Epidermal melanocyte (primary cell): ENCODE measurements at regions not wholly inside any gene's neighbourhood (a gene's known extent, or its start where the extent isn't known, plus 50 kb on each side); places are given as distances from the start of the nearest gene placed in this dataset.
"Not testable (repeated sequence)": the region's sequence is repeated elsewhere in the genome, so short reads cannot be mapped to it uniquely, and the experiment has no call there.

ENCODE experiments used
- DNase-seq: peaks from one replicate; pipeline ENCODE4 v3.0.0; 2011; ENCODE audit warnings: low spot score; ENCODE audit not compliant: insufficient read length

DNA sequence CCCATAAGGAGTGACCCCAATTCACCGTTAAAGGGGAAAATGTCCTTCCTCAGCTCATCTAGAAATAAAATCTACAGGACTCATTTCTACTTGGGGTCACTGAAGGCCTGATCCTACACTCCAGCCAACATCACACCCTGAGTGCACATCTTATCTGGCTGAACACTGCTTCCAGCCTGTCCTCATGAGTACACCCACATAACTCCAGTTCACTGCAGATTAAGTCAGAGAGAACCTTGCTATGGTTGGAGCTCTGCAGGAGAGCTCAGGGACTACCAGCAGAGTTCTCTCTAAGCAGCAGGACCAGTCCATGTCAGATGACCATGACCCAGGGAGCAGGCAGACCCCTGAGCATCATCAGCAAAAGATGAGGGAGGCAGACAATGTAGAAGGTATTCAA lies 126.9 kb upstream of the MAP3K1 start:
- DNase-seq: no peak

GRCh38 chr5:56686337-56687195 lies 128.8 kb upstream of the MAP3K1 start:
- DNase-seq: no peak

GRCh38 chr5:56685503-56686217 lies 129.7 kb upstream of the MAP3K1 start:
- no peak for DNase-seq

DNA sequence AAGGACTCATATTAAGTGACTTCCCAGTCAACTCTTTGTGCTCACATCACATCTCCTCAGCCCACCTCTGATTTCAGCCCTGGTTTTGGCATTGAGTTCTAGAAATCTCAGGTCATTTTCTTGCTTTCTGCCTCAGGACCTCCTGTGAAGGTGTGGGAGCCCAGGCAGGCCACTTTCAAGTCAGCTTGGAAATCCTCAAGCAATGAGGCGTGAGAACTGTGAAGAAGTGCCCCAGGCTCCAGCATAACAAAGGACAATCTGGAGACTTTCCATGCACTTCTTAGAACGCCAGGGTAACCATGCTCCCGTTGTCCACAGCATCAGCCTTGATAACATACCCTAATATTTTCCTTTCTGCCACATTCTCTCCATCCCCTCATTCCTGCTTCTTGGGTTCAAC lies 131.2 kb upstream of the MAP3K1 start:
- no peak for DNase-seq

- DNase-seq: no peak
These were observed 131.6 kb upstream of the MAP3K1 start for GRCh38 chr5:56683733-56684132.

- DNase-seq: no peak
These were observed 132.1 kb upstream of the MAP3K1 start for GRCh38 chr5:56683281-56683680.

- DNase-seq: no peak
These were observed 134.0 kb upstream of the MAP3K1 start for GRCh38 chr5:56681346-56681745.

DNA sequence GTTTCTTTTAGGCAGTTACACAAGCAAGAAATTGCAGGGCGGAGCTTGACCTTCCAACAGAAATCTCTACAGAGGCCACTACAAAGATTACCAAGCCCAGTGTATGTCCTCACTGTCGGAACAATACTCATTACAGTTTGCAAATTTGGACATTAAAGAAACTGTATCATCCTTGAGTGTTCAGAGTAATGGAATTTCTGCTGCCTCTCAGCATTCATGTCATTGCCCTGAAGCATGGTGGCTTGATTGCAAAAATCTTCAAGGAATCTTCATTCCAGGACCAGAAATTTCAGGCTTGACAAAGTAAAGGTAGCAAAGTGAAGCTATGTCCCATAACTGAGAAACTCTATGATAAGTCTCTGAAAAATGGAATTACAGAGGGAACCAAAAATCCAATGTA lies 134.6 kb upstream of the MAP3K1 start:
- DNase-seq: no peak

DNA sequence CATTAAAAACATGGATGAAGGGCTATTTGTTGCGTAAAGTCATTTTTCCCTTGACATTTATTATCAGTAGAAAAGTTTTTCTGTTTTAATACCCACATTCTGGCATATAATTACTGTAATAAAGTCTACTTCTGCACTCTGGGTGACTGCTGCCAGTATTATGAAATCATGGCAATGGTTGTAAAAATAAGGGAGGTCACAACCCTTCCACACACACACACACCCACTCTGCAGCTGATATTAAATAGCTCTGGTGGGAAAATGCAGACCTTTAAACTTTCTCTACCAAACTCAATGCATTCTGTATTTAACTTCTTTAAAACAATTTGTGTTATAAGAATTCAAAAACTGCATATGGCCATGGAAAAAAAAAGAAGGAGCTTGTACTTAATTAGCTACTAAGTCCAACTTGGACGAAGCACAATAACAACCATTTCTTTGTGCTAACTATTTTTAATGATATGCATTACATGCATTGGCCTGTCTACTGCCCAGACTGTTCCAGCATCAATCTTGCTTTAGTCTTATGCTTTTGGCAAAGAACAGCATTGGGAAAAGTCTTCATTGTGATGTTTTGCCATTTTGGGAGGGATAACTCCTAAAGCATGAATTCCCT lies 137.6 kb upstream of the MAP3K1 start:
- no peak for DNase-seq

GRCh38 chr5:56676091-56676768 lies 139.1 kb upstream of the MAP3K1 start:
- no peak for DNase-seq

DNA sequence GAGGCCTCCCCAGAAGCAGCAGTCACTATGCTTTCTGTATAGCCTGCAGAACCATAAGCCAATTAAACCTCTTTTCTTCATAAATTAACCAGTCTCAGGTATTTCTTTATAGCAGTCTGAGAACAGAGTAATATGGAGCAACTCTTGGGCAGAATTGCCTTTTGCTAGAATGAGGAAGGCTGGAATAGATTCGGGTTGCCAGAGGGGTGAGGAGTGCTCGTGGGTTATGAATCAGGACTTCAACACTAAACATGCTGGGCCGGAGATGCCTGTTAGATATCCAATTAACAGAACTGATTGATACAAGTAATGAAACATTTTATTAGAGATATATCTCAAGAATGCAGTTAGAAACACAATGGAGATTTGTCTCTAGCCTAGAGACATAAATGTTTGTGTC lies 140.9 kb upstream of the MAP3K1 start:
- no peak for DNase-seq

DNA sequence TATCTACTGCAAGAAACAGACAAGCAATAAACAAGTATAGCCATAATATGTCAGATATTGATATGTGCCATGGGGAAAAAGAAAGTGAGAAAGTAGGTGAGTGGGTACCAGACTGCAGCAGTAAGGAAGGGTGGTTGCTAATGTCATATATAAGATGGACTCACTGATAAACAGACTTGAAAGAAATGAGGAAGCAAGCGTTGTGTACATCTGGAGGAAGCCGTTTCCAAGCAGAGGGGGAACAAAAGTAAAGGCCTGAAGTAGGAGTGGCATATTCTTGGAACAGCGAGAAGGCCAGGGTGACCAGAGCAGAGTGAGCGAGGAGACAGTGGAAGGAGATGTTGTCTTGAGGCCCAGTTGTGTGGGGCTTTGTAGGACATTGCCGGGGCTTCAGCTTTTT lies 142.2 kb upstream of the MAP3K1 start:
- DNase-seq: no peak

DNA sequence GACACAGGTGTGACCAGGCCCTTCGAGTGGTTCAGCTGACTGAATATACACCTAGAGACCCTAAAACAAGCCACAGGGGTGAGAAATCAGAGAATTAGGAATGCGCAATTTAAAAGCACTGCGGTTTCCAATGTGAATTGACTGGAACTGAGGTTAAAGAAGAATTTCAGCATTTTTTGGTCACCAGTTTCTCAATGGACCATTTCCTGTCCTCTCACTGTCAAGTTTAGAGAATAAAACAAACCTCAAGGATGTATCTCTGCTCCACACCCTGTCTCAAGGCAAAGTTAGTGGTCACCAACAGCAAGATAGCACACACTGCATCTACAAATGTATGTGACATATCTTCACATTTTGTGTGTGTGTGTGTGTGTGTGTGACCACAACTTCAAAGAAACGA lies 143.8 kb upstream of the MAP3K1 start:
- no peak for DNase-seq

DNA sequence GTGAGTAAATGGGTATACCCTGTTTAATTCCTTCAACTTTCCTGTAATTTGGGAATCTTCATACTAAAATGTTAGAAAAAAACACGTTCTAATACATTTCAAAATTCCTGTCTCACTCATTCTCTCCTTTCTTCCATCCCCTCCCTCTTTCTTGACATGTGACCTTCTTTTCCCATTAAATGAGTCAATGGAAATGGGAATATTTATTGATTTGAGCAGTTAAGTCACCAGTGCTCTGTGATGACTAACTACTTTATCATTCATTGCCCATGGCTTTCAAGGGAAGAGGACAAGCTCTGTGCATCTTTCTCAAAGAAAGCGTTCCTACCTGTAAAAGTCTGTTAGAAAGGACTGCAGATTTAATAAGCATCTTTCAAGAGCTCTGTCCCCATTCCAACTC lies 144.4 kb upstream of the MAP3K1 start:
- no peak for DNase-seq

DNA sequence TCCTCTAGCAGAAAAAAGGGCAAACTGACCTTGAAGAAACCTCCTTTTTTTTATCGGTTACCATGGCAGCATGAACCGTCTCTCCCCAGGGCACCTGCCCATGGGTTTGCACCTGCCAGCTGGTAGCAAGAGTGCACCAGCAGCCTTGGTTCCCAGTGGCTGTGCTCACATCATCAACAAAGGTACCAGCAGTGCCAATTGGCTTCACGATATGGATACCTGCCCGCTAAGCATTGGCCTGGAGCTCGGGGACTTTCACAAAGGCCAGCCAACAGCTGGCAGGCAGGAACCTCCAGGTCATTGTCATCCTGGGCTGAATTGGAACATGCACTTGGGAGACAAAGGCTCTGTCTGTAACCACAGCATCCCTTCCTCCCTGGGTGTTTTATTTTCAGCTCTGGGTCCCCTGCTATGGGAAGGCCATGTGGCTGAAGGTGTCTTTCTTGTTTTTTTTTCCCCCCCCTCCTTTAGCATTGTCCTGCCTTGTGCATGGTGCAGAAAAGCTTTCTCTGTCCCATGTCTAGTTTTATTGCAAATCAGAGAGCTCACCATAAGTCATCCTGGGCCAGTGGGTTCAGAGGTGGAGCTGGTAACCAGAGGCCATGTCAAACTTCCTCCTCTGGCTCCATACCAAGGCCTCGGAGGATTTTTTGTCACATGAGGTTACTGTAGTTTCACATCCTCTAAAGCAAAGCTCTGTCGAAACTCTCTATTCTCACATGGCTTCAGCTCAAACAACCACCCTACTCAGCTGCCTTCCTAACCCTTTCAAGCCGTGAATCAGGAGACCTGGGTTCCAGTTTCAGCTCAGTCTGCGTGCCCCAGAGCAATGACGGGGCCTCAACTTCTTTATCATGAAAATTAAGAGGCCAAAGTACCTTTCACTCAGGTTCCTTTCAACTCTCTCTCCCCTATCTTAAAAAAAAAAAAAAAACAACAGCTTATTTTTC lies 145.5 kb upstream of the MAP3K1 start:
- peak; percentile 58 for DNase-seq

- DNase-seq: no peak
These were observed 146.4 kb upstream of the MAP3K1 start for GRCh38 chr5:56668996-56669395.

DNA sequence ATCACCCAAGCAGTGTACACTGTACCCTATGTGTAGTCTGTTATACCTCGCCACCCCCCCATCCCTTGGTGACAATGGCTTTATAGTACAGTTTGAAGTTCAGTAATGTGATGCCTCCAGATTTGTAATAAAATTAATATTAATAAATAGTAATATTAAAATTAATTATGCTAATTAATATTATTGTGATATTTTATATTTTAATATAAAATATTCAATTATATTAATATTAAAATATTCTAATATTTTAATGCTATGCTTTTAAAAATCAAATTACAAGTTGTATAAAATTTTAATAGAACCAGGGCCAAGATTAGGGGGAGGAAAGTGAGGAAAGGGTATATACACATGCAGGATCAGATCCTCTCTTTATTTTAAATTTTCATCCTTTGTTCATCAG lies 147.7 kb upstream of the MAP3K1 start:
- no peak for DNase-seq

DNA sequence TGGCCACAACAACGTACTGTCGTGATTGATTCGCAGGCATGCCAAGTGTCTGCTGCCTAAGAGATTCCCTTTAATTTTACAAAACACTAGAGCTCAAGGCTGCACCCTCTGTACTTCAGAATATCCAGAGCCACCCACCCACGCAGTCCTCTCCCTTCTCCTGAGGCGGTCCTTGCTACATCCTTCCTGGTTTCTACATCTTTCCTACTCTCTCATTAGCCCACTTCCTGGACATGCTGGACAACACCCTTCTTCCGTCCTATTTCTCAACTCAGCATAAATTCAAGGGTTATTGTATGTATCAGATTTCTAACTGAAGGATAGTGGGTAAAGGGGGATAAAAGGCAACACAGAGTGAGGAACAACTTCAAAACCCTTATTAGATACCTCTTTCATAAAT lies 148.4 kb upstream of the MAP3K1 start:
- DNase-seq: no peak

- not testable (repeated sequence) for DNase-seq
These were observed 150.2 kb upstream of the MAP3K1 start for GRCh38 chr5:56665117-56665516.

DNA sequence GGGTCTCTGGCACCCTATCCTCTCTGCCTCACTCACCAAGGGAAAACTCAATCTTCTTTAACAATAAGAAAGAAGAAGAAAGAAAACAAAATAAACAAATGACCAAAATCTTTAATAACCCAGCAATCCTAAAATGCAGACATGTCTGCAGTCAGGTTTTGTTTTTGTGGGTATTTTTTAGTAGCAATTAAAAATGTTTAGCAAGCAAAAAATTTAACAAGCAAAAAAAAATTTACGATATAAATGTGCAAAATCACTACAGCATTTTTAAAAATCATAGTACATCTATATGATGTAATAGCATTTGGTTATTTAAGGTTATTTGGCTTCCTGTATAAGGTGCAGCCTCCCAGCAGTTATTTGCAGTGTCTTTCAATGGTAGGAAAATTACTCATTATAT lies 151.3 kb upstream of the MAP3K1 start:
- DNase-seq: no peak

- DNase-seq: no peak
These were observed 151.8 kb upstream of the MAP3K1 start for GRCh38 chr5:56663523-56663922.
